Suprapubic skin (tissue), 4 donors: ENCODE measurements at regions not wholly inside any gene's neighbourhood (a gene's known extent, or its start where the extent isn't known, plus 50 kb on each side); places are given as distances from the start of the nearest gene placed in this dataset.

Experiments used
- DNase-seq, 2 donors: peaks; one replicate each; pipeline ENCODE4 v3.0.0-alpha.2; 2019; ENCODE audit warnings: low spot score in 2 of 2
- H3K27ac ChIP-seq: fragments of 200-600 bp; sonication (generic); one replicate; pipeline ENCODE4 v1.5.1; 2019
- H3K27me3 ChIP-seq: fragments of 200-600 bp; sonication (generic); one replicate; pipeline ENCODE4 v1.5.1; 2019
- H3K36me3 ChIP-seq: fragments of 200-600 bp; sonication (generic); one replicate; pipeline ENCODE4 v1.5.1; 2019
- H3K4me1 ChIP-seq: fragments of 200-600 bp; sonication (generic); one replicate; pipeline ENCODE4 v1.5.1; 2019
- H3K4me3 ChIP-seq: fragments of 200-600 bp; sonication (generic); one replicate; pipeline ENCODE4 v1.5.1; 2019; ENCODE audit warnings: mild to moderate bottlenecking
- H3K9me3 ChIP-seq: fragments of 200-600 bp; sonication (generic); one replicate; pipeline ENCODE4 v1.5.1; 2019
- EP300 ChIP-seq: sonication (generic); formaldehyde crosslinking; IDR thresholded peaks from one replicate; pipeline ENCODE4 v1.6.1; 2017; ENCODE audit warnings: antibody characterized with exemption
- POLR2A ChIP-seq, 2 donors: fragments of 450-650 bp; IDR thresholded peaks; one replicate each; pipeline ENCODE4 v1.6.1; 2017; ENCODE audit warnings: antibody characterized with exemption in 2 of 2, mild to moderate bottlenecking in 2 of 2, moderate library complexity in 2 of 2
- POLR2AphosphoS5 ChIP-seq, 3 donors: sonication (generic); formaldehyde crosslinking; IDR thresholded peaks; one replicate each; pipeline ENCODE4 v1.6.1; 2017; ENCODE audit warnings: antibody characterized with exemption in 3 of 3
- WGBS: methylation state at CpG from one replicate; pipeline ENCODE4 v1.1.5; 2018; 5-methylcytosine and 5-hydroxymethylcytosine counted together
- TF ChIP-seq, protein P1 (sequence below), 2 donors: fragments of 200-600 bp in 1 of 2; fragments of 450-650 bp in 1 of 2; sonication (generic) in 1 of 2; IDR thresholded peaks; one replicate each; pipeline ENCODE4 v1.5.1; 2016 to 2019; ENCODE audit warnings: antibody characterized with exemption in 2 of 2, mild to moderate bottlenecking in 1 of 2, moderate library complexity in 1 of 2

DNA sequence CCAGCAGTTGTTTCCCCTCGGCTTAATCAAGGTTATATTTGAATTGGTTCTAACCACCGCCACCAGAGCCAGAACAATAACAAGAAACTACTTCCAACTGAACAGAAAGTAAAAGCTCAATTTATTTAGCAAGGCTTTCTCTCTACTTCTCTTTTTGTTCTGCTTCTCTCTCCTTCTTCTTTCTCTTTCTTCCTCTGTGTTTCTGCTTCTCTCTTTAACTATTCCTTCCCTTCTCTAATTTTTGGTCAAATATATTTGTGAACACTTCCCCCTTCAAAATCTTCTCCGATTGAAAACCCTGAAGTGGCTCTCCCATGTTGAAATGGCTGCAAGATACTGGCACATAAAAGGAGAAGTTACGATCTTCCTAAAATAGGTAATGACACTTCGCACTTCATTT, 1195.9 kb upstream of the PRKX start:
- Histone ChIP-seq H3K4me3 (no peak overlapping the region), H3K36me3 (no peaks in the 10 kb centered on the region), H3K9me3 (no peaks in the 10 kb centered on the region), H3K4me1 (no peaks in the 10 kb centered on the region), H3K27ac (no peak overlapping the region), H3K27me3 (no peaks in the 10 kb centered on the region)
- 80% methylated on average over 5 of the region's 5 CpGs for WGBS
- no peak for DNase-seq
- TF ChIP-seq EP300 (no peak), POLR2AphosphoS5 (IDR thresholded peaks at IDR 0.05) (no peak), POLR2A (IDR thresholded peaks at IDR 0.05) (no peak)
- TF ChIP-seq, protein P1, sequence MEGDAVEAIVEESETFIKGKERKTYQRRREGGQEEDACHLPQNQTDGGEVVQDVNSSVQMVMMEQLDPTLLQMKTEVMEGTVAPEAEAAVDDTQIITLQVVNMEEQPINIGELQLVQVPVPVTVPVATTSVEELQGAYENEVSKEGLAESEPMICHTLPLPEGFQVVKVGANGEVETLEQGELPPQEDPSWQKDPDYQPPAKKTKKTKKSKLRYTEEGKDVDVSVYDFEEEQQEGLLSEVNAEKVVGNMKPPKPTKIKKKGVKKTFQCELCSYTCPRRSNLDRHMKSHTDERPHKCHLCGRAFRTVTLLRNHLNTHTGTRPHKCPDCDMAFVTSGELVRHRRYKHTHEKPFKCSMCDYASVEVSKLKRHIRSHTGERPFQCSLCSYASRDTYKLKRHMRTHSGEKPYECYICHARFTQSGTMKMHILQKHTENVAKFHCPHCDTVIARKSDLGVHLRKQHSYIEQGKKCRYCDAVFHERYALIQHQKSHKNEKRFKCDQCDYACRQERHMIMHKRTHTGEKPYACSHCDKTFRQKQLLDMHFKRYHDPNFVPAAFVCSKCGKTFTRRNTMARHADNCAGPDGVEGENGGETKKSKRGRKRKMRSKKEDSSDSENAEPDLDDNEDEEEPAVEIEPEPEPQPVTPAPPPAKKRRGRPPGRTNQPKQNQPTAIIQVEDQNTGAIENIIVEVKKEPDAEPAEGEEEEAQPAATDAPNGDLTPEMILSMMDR (IDR thresholded peaks at IDR 0.05), result no peak

DNA sequence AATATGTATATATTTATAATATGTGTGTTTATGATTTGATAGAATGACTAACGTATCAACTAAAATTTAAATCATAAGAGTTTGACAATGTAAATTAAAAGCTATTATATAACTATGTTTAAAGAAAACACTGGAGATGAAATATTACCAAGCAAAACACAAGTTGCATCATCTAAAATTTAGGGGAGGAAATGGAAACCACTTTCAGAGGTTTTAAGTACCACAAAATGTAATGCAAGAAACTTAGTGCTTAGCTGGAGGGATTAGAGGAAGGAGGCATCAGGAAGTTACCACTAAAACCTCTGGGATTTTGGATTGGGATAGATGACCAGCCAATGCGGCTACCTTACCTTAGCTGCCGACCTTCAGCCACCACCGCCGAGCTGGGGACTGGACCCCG, 1192.1 kb upstream of the PRKX start:
- H3K36me3 ChIP-seq, result no peaks in the 10 kb centered on the region
- TF ChIP-seq EP300 (no peak), POLR2AphosphoS5 (IDR thresholded peaks at IDR 0.05) (no peak), POLR2A (IDR thresholded peaks at IDR 0.05) (no peak)
- TF ChIP-seq, protein P1 (IDR thresholded peaks at IDR 0.05), result no peak
- no peak for DNase-seq
- H3K27ac ChIP-seq, result no peak overlapping the region
- no peak overlapping the region for H3K4me3 ChIP-seq
- no peaks in the 10 kb centered on the region for H3K4me1 ChIP-seq
- WGBS, result 86% methylated on average over 6 of the region's 6 CpGs
- no peaks in the 10 kb centered on the region for H3K9me3 ChIP-seq
- no peaks in the 10 kb centered on the region for H3K27me3 ChIP-seq

DNA sequence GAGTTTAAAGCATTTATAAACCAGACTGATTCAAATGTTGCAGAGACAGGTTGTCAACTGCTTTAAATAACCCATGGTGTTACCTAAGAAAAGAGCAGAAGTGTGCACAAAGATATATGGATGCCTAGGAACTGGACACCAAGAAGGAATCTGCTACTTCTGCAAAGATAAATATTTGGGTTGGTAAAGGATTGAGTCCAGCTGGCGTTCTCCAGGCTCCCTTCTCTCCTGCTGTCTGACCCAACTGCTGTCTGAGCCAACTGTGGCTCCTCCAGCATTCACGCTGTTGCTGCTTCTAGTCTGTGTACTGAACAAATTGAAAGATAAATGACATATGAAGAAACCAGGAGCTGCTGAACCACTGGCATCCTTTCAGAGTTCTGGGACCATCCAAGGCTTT, 1167.8 kb upstream of the PRKX start:
- no peak overlapping the region for H3K4me3 ChIP-seq
- no peaks in the 10 kb centered on the region for H3K9me3 ChIP-seq
- no peak for TF ChIP-seq EP300
- TF ChIP-seq, protein P1 (IDR thresholded peaks at IDR 0.05), result no peak
- no peak for TF ChIP-seq POLR2AphosphoS5 (IDR thresholded peaks at IDR 0.05)
- TF ChIP-seq POLR2A (IDR thresholded peaks at IDR 0.05), result no peak
- 66% methylated on average over 2 of the region's 2 CpGs for WGBS
- no peaks in the 10 kb centered on the region for H3K4me1 ChIP-seq
- no peaks in the 10 kb centered on the region for H3K27me3 ChIP-seq
- no peak overlapping the region for H3K27ac ChIP-seq
- H3K36me3 ChIP-seq, result no peaks in the 10 kb centered on the region
- DNase-seq, result no peak

DNA sequence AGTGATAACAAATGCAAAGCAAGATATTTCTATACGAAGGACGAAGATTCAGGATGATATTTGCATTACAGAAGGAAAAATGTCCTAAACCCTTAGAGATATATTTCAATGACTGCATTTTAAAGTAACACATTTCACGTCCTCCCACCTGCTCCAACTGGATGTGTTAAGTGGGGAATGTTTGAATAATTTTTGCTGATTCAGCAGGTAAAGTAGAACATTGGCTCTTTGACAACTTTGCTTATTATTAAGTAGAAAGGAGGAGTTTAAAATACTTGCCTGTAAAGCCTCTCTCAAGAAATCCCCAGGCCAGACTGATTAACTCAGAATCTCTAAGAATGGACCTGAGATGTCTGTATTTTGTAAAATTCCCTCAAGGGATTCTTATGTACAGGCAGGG, 1165.2 kb upstream of the PRKX start:
- no peak for TF ChIP-seq POLR2A (IDR thresholded peaks at IDR 0.05)
- TF ChIP-seq POLR2AphosphoS5 (IDR thresholded peaks at IDR 0.05), result no peak
- TF ChIP-seq, protein P1 (IDR thresholded peaks at IDR 0.05), result no peak
- TF ChIP-seq EP300, result no peak
- Histone ChIP-seq H3K27ac (no peak overlapping the region), H3K4me1 (no peaks in the 10 kb centered on the region), H3K36me3 (no peaks in the 10 kb centered on the region), H3K27me3 (no peaks in the 10 kb centered on the region), H3K4me3 (no peak overlapping the region), H3K9me3 (no peaks in the 10 kb centered on the region)
- 71% methylated on average over 3 of the region's 3 CpGs for WGBS
- DNase-seq, result no peak

DNA sequence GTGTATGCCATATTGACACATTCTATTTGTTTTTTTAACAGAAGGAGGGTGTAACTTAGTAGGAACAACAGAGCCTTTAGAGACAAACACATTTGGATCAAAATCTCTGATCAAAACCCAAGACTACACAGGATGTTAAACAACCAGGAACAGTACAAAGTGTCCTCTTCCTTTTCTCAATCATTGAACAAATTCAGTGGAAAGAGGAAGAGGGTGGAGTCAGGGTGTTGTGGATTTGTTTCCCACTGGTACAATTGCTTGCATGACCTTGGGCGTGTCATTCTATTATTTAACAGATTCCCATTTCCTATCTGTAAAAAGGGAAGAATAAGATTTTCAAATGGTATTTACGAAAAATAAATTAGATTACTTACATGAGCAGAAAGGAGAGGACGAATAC, 1162.8 kb upstream of the PRKX start:
- Histone ChIP-seq H3K27me3 (no peaks in the 10 kb centered on the region), H3K4me1 (no peaks in the 10 kb centered on the region), H3K27ac (no peak overlapping the region), H3K36me3 (no peaks in the 10 kb centered on the region), H3K9me3 (no peaks in the 10 kb centered on the region), H3K4me3 (no peak overlapping the region)
- TF ChIP-seq, protein P1 (IDR thresholded peaks at IDR 0.05), result no peak
- TF ChIP-seq EP300, result no peak
- no peak for TF ChIP-seq POLR2AphosphoS5 (IDR thresholded peaks at IDR 0.05)
- TF ChIP-seq POLR2A (IDR thresholded peaks at IDR 0.05), result no peak
- WGBS, result 70% methylated on average over 3 of the region's 3 CpGs
- no peak for DNase-seq
